ENCODE measurements at regions not wholly inside any gene's neighbourhood (a gene's known extent, or its start where the extent isn't known, plus 50 kb on each side); places are given as distances from the start of the nearest gene placed in this dataset.
"Not testable (repeated sequence)": the region's sequence is repeated elsewhere in the genome, so short reads cannot be mapped to it uniquely, and the experiment has no call there.

DNA sequence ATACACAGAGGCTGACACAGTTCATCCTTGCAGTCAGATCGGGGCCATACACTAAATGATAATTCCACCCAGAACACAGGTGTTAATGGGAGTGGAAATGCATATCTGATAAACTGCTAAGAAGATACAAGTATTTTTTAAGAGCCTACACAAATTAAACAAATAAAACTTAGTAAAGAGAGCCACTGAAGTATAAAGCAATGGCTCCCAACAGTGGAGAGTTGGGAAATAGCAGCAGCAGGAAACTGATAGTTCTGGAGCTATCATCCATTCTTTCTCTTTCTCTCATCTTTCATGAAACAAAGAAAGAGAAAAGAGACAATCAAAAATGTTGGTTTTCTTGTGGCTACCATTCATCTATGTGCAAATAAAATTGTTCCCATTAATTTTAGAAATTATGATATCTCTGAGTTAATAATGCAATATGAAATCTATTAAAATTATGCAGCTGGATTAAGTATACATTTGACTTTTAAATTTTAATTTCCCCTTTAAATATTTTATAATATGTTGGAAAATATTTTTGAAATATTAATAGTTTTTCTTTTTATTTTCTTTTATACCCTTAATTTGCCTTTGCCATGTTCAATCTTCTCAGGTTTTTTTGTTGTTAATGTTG, 120.8 kb downstream of the EMB start:
- no peak for DNase-seq
- H3K4me1 ChIP-seq, result no peaks in the 10 kb centered on the region
- TF ChIP-seq POLR2A (IDR thresholded peaks at IDR 0.05), result no peak
- 46 to 64% methylated on average over 1 of the region's 1 CpG for whole genome bisulfite sequencing, 2 donors
- H3K9me3 ChIP-seq, result no peaks in the 10 kb centered on the region
- no peak for ATAC-seq
- H3K4me3 ChIP-seq, result no peak overlapping the region
- H3K27me3 ChIP-seq, result no peaks in the 10 kb centered on the region
- no peaks in the 10 kb centered on the region for H3K36me3 ChIP-seq (replicated peaks in 1 of 2; ENCODE audit: insufficient read depth in 1 of 2, low read depth in 2 of 2)
- no peak overlapping the region for H3K27ac ChIP-seq
- intact Hi-C loops (cut with DNase I), result no loop called here

- DNase-seq (no peak), ATAC-seq (no peak)
- Histone ChIP-seq H3K9me3 (no peaks in the 10 kb centered on the region), H3K4me1 (no peaks in the 10 kb centered on the region), H3K36me3 (replicated peaks in 1 of 2; ENCODE audit: insufficient read depth in 1 of 2, low read depth in 2 of 2) (no peaks in the 10 kb centered on the region), H3K27ac (no peak overlapping the region), H3K4me3 (no peak overlapping the region), H3K27me3 (no peaks in the 10 kb centered on the region)
- TF ChIP-seq POLR2A (IDR thresholded peaks at IDR 0.05), result no peak
- TF ChIP-seq, protein P1, sequence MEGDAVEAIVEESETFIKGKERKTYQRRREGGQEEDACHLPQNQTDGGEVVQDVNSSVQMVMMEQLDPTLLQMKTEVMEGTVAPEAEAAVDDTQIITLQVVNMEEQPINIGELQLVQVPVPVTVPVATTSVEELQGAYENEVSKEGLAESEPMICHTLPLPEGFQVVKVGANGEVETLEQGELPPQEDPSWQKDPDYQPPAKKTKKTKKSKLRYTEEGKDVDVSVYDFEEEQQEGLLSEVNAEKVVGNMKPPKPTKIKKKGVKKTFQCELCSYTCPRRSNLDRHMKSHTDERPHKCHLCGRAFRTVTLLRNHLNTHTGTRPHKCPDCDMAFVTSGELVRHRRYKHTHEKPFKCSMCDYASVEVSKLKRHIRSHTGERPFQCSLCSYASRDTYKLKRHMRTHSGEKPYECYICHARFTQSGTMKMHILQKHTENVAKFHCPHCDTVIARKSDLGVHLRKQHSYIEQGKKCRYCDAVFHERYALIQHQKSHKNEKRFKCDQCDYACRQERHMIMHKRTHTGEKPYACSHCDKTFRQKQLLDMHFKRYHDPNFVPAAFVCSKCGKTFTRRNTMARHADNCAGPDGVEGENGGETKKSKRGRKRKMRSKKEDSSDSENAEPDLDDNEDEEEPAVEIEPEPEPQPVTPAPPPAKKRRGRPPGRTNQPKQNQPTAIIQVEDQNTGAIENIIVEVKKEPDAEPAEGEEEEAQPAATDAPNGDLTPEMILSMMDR (IDR thresholded peaks at IDR 0.05), result no peak
- intact Hi-C loops (cut with DNase I), result no loop called here
- WGBS, 2 donors, result 42 to 43% methylated on average over 1 of the region's 1 CpG
Observed at GRCh38 chr5:50318220-50318619, 122.9 kb downstream of the EMB start.

- H3K4me1 ChIP-seq; intact Hi-C loops (cut with DNase I); H3K27ac ChIP-seq; ATAC-seq; H3K36me3 ChIP-seq (replicated peaks in 1 of 2; ENCODE audit: insufficient read depth in 1 of 2, low read depth in 2 of 2); H3K4me3 ChIP-seq; H3K27me3 ChIP-seq; H3K9me3 ChIP-seq; DNase-seq: not testable (repeated sequence)
- 64 to 68% methylated on average over 4 of the region's 4 CpGs for WGBS, 2 donors
Observed at GRCh38 chr5:50306488-50306887, 134.6 kb downstream of the EMB start.

DNA sequence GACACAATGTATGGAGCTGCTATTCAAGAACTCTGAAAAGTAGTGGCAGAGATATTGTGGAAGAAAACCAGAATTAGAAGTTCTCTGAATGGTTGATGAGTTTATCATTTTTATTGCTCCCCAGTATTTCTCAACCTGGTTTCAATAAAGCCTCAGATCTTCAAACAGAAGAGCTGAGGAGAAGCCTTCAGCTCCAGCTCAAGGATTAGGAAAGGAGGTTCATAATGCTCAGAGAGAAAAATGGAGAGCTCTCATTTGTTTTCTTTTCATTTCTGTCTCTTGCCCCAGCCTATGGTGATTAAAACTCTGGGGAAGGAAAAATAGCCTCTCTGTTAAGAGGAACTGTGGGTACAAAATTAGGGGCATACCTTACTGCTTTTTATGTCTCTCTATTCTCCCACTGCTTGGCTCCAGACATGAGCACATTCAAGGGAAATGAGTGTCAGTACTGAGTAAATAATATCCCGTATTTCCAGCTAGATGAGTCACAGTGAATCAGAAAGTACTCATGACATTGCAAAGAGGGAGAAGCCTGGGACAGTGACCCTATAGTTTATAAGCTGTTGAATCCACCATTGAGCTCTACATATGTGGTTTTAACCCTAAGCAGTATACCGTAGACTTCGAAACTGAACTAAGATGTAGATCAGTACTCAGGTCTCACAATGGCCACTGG, 138.1 kb downstream of the EMB start:
- 68 to 70% methylated on average over 3 of the region's 3 CpGs for WGBS, 2 donors
- no peak for DNase-seq
- Histone ChIP-seq H3K4me1 (no peaks in the 10 kb centered on the region), H3K9me3 (no peaks in the 10 kb centered on the region), H3K36me3 (replicated peaks in 1 of 2; ENCODE audit: insufficient read depth in 1 of 2, low read depth in 2 of 2) (no peaks in the 10 kb centered on the region), H3K4me3 (no peak overlapping the region), H3K27me3 (no peaks in the 10 kb centered on the region), H3K27ac (no peak overlapping the region)
- TF ChIP-seq, protein P1 (IDR thresholded peaks at IDR 0.05), result no peak
- no peak for TF ChIP-seq POLR2A (IDR thresholded peaks at IDR 0.05)
- no peak for ATAC-seq
- intact Hi-C loops (cut with DNase I), result no loop called here

DNA sequence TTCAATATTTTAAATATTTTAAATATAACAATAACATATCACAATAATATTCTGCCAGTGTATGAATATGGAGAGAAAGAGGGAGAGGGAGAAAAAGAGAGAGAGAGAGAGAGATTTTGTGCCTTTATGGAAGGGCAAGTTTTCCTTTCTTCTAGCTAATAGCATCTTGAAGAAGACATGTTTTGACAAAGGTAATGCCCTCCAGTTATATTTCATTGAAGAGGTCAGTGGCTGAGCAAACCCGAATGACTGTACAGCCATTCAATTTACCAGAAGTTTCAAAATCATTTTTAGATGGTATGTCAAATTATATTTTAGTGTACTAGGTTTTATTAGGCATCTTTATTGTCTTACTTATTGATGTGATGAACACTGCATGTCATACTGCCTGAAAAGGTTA, 139.3 kb downstream of the EMB start:
- Histone ChIP-seq H3K27me3 (no peaks in the 10 kb centered on the region), H3K36me3 (replicated peaks in 1 of 2; ENCODE audit: insufficient read depth in 1 of 2, low read depth in 2 of 2) (no peaks in the 10 kb centered on the region), H3K4me3 (no peak overlapping the region), H3K4me1 (no peaks in the 10 kb centered on the region), H3K9me3 (no peaks in the 10 kb centered on the region), H3K27ac (no peak overlapping the region)
- no peak for ATAC-seq
- no peak for DNase-seq
- intact Hi-C loops (cut with DNase I), result no loop called here
- TF ChIP-seq, protein P1 (IDR thresholded peaks at IDR 0.05), result no peak
- TF ChIP-seq POLR2A (IDR thresholded peaks at IDR 0.05), result no peak
- WGBS, 2 donors, result 21 to 29% methylated on average over 1 of the region's 1 CpG

GRCh38 chr5:50300878-50301277, 140.2 kb downstream of the EMB start:
- ATAC-seq, result peak; percentile 38
- intact Hi-C loops (cut with DNase I), result no loop called here

More at GRCh38 chr5:50300878-50301277, 140.2 kb downstream of the EMB start:
- H3K9me3 ChIP-seq, result no peaks in the 10 kb centered on the region
- TF ChIP-seq, protein P1 (IDR thresholded peaks at IDR 0.05), result no peak
- TF ChIP-seq POLR2A (IDR thresholded peaks at IDR 0.05), result no peak
- DNase-seq, result no peak
- H3K4me1 ChIP-seq, result no peaks in the 10 kb centered on the region
- WGBS, 2 donors, result 24 to 48% methylated on average over 1 of the region's 1 CpG
- H3K27ac ChIP-seq, result no peak overlapping the region
- H3K27me3 ChIP-seq, result no peaks in the 10 kb centered on the region
- H3K36me3 ChIP-seq (replicated peaks in 1 of 2; ENCODE audit: insufficient read depth in 1 of 2, low read depth in 2 of 2), result no peaks in the 10 kb centered on the region
- no peak overlapping the region for H3K4me3 ChIP-seq
